Nephron (organoid): ENCODE measurements at regions not wholly inside any gene's neighbourhood (a gene's known extent, or its start where the extent isn't known, plus 50 kb on each side); places are given as distances from the start of the nearest gene placed in this dataset.

Experiments used
- H3K27ac Mint-ChIP-seq, 3 experiments: 2 replicates each; pipeline ENCODE4 v1.8.0; 2020; ENCODE audit warnings: mixed read lengths in 3 of 3, mild to moderate bottlenecking in 2 of 3, moderate library complexity in 1 of 3
- H3K27me3 Mint-ChIP-seq: 2 replicates; pipeline ENCODE4 v1.8.0; 2021; ENCODE audit warnings: low read depth, mild to moderate bottlenecking, moderate library complexity, mixed read lengths
- H3K36me3 Mint-ChIP-seq: 2 replicates; pipeline ENCODE4 v1.8.0; 2020; ENCODE audit warnings: low read depth, mixed read lengths
- H3K4me1 Mint-ChIP-seq: 2 replicates; pipeline ENCODE4 v1.8.0; 2020; ENCODE audit warnings: mixed read lengths
- H3K4me3 Mint-ChIP-seq, 3 experiments: 2 replicates each; pipeline ENCODE4 v1.8.0; 2020; ENCODE audit warnings: mild to moderate bottlenecking in 3 of 3, mixed read lengths in 3 of 3, moderate library complexity in 2 of 3
- H3K9me3 Mint-ChIP-seq: 2 replicates; pipeline ENCODE4 v1.8.0; 2020; ENCODE audit warnings: mixed read lengths
- CTCF ChIP-seq, 3 experiments: fragments of 200-600 bp; sonication (generic); IDR thresholded peaks; one replicate each; pipeline ENCODE4 v1.5.0; 2021; ENCODE audit warnings: antibody characterized with exemption in 3 of 3; ENCODE audit not compliant: unreplicated experiment in 3 of 3

GRCh38 chr3:87800516-87800915 lies 258.3 kb downstream of the CGGBP1 start:
- no peak overlapping the region for H3K27ac Mint-ChIP-seq
- no peaks in the 10 kb centered on the region for H3K4me1 Mint-ChIP-seq
- no peaks in the 10 kb centered on the region for H3K36me3 Mint-ChIP-seq
- H3K4me3 Mint-ChIP-seq = no peak overlapping the region
- no peak for TF ChIP-seq CTCF (IDR thresholded peaks at IDR 0.05; ENCODE audit: unreplicated experiment in 3 of 3)
- peaks cover 10% of the 10 kb centered on the region for H3K27me3 Mint-ChIP-seq
- H3K9me3 Mint-ChIP-seq = no peaks in the 10 kb centered on the region

GRCh38 chr3:87798567-87798947 lies 260.2 kb downstream of the CGGBP1 start:
- H3K36me3 Mint-ChIP-seq = no peaks in the 10 kb centered on the region
- no peak for TF ChIP-seq CTCF (IDR thresholded peaks at IDR 0.05; ENCODE audit: unreplicated experiment in 3 of 3)
- H3K27ac Mint-ChIP-seq = no peak overlapping the region
- peaks cover 26% of the 10 kb centered on the region for H3K27me3 Mint-ChIP-seq
- H3K9me3 Mint-ChIP-seq = no peaks in the 10 kb centered on the region
- H3K4me3 Mint-ChIP-seq = no peak overlapping the region
- no peaks in the 10 kb centered on the region for H3K4me1 Mint-ChIP-seq

- Mint-ChIP-seq H3K27ac (no peak overlapping the region), H3K36me3 (no peaks in the 10 kb centered on the region), H3K4me1 (peaks cover 5% of the 10 kb centered on the region), H3K27me3 (peaks cover 32% of the 10 kb centered on the region), H3K9me3 (no peaks in the 10 kb centered on the region), H3K4me3 (no peak overlapping the region)
- no peak for TF ChIP-seq CTCF (IDR thresholded peaks at IDR 0.05; ENCODE audit: unreplicated experiment in 3 of 3)
These were observed 260.8 kb downstream of the CGGBP1 start for GRCh38 chr3:87797872-87798566.

- Mint-ChIP-seq H3K9me3 (no peaks in the 10 kb centered on the region), H3K4me1 (peaks cover 7% of the 10 kb centered on the region), H3K4me3 (no peak overlapping the region), H3K27ac (no peak overlapping the region), H3K27me3 (peaks cover 43% of the 10 kb centered on the region), H3K36me3 (no peaks in the 10 kb centered on the region)
- no peak for TF ChIP-seq CTCF (IDR thresholded peaks at IDR 0.05; ENCODE audit: unreplicated experiment in 3 of 3)
These were observed 262.0 kb downstream of the CGGBP1 start for GRCh38 chr3:87796843-87797185.

GRCh38 chr3:87796137-87796842 lies 262.5 kb downstream of the CGGBP1 start:
- H3K36me3 Mint-ChIP-seq = no peaks in the 10 kb centered on the region
- H3K9me3 Mint-ChIP-seq = no peaks in the 10 kb centered on the region
- no peak for TF ChIP-seq CTCF (IDR thresholded peaks at IDR 0.05; ENCODE audit: unreplicated experiment in 3 of 3)
- H3K4me1 Mint-ChIP-seq = peaks cover 7% of the 10 kb centered on the region
- H3K4me3 Mint-ChIP-seq = no peak overlapping the region
- H3K27me3 Mint-ChIP-seq = peaks cover 48% of the 10 kb centered on the region
- no peak overlapping the region for H3K27ac Mint-ChIP-seq

- H3K4me1 Mint-ChIP-seq = peaks cover 7% of the 10 kb centered on the region
- no peak for TF ChIP-seq CTCF (IDR thresholded peaks at IDR 0.05; ENCODE audit: unreplicated experiment in 3 of 3)
These were observed 263.1 kb downstream of the CGGBP1 start for GRCh38 chr3:87795701-87796100.

More at GRCh38 chr3:87795701-87796100, 263.1 kb downstream of the CGGBP1 start:
- Mint-ChIP-seq H3K27me3 (peaks cover 54% of the 10 kb centered on the region), H3K9me3 (no peaks in the 10 kb centered on the region), H3K27ac (no peak overlapping the region), H3K4me3 (no peak overlapping the region), H3K36me3 (no peaks in the 10 kb centered on the region)
